ENCODE measurements at regions not wholly inside any gene's neighbourhood (a gene's known extent, or its start where the extent isn't known, plus 50 kb on each side); places are given as distances from the start of the nearest gene placed in this dataset.

DNA sequence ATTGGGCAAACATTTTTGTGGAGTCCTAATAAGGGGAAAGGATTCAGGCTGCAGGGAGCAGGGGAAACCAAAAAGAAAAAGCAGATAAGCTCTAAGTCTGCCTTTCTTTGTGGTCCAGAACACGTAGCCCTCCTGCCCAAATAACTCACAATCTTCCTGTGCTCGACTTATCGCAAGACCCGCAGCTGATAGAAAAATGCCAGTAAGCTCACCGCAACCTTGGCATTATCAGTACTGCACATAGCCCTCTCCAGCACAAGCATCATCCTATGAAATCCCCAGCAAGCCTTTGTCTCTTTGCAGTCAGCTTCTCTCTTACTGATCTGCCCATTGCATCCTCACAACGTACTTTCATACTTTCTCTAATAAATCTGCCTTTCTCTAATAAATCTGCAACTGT, 202.4 kb upstream of the HNRNPA3 start:
- peaks cover 12% of the 10 kb centered on the region for H3K9me3 Mint-ChIP-seq
- TF ChIP-seq, protein P1, sequence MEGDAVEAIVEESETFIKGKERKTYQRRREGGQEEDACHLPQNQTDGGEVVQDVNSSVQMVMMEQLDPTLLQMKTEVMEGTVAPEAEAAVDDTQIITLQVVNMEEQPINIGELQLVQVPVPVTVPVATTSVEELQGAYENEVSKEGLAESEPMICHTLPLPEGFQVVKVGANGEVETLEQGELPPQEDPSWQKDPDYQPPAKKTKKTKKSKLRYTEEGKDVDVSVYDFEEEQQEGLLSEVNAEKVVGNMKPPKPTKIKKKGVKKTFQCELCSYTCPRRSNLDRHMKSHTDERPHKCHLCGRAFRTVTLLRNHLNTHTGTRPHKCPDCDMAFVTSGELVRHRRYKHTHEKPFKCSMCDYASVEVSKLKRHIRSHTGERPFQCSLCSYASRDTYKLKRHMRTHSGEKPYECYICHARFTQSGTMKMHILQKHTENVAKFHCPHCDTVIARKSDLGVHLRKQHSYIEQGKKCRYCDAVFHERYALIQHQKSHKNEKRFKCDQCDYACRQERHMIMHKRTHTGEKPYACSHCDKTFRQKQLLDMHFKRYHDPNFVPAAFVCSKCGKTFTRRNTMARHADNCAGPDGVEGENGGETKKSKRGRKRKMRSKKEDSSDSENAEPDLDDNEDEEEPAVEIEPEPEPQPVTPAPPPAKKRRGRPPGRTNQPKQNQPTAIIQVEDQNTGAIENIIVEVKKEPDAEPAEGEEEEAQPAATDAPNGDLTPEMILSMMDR (IDR thresholded peaks at IDR 0.05), result no peak
- no peak overlapping the region for H3K27ac Mint-ChIP-seq
- H3K4me1 Mint-ChIP-seq (ENCODE audit: low read depth), result no peaks in the 10 kb centered on the region
- H3K36me3 Mint-ChIP-seq (ENCODE audit: low read depth), result no peaks in the 10 kb centered on the region; the same call in 1 of the 2 replicates
- DNase-seq, result no peak
- H3K4me3 Mint-ChIP-seq, result no peak overlapping the region
- H3K27me3 Mint-ChIP-seq (ENCODE audit: insufficient read depth), result no peaks in the 10 kb centered on the region

- no peaks in the 10 kb centered on the region for H3K4me1 Mint-ChIP-seq (ENCODE audit: low read depth)
- TF ChIP-seq, protein P1 (IDR thresholded peaks at IDR 0.05), result no peak
- peaks cover 12% of the 10 kb centered on the region for H3K9me3 Mint-ChIP-seq
- H3K4me3 Mint-ChIP-seq, result no peak overlapping the region
- no peak for DNase-seq
- H3K27ac Mint-ChIP-seq, result no peak overlapping the region
- H3K36me3 Mint-ChIP-seq (ENCODE audit: low read depth), result no peaks in the 10 kb centered on the region; the same call in 1 of the 2 replicates
- no peaks in the 10 kb centered on the region for H3K27me3 Mint-ChIP-seq (ENCODE audit: insufficient read depth)
Observed at GRCh38 chr2:177010861-177011260, 201.7 kb upstream of the HNRNPA3 start.

- no peaks in the 10 kb centered on the region; the same call in 1 of the 2 replicates for H3K27me3 Mint-ChIP-seq (ENCODE audit: insufficient read depth)
- no peak overlapping the region for H3K4me3 Mint-ChIP-seq
Observed at GRCh38 chr2:177014946-177015345, 197.6 kb upstream of the HNRNPA3 start.

GRCh38 chr2:177015356-177015923, 197.2 kb upstream of the HNRNPA3 start:
- Mint-ChIP-seq H3K4me1 (ENCODE audit: low read depth) (no peaks in the 10 kb centered on the region), H3K9me3 (peaks cover 1% of the 10 kb centered on the region), H3K36me3 (ENCODE audit: low read depth) (no peaks in the 10 kb centered on the region), H3K27ac (no peak overlapping the region), H3K27me3 (ENCODE audit: insufficient read depth) (no peaks in the 10 kb centered on the region; the same call in 1 of the 2 replicates), H3K4me3 (no peak overlapping the region)
- no peak for DNase-seq
- TF ChIP-seq, protein P1 (IDR thresholded peaks at IDR 0.05), result no peak

More at GRCh38 chr2:177014946-177015345, 197.6 kb upstream of the HNRNPA3 start:
- Mint-ChIP-seq H3K36me3 (ENCODE audit: low read depth) (no peaks in the 10 kb centered on the region), H3K9me3 (peaks cover 5% of the 10 kb centered on the region), H3K4me1 (ENCODE audit: low read depth) (no peaks in the 10 kb centered on the region), H3K27ac (no peak overlapping the region)
- DNase-seq, result no peak
- TF ChIP-seq, protein P1 (IDR thresholded peaks at IDR 0.05), result no peak

DNA sequence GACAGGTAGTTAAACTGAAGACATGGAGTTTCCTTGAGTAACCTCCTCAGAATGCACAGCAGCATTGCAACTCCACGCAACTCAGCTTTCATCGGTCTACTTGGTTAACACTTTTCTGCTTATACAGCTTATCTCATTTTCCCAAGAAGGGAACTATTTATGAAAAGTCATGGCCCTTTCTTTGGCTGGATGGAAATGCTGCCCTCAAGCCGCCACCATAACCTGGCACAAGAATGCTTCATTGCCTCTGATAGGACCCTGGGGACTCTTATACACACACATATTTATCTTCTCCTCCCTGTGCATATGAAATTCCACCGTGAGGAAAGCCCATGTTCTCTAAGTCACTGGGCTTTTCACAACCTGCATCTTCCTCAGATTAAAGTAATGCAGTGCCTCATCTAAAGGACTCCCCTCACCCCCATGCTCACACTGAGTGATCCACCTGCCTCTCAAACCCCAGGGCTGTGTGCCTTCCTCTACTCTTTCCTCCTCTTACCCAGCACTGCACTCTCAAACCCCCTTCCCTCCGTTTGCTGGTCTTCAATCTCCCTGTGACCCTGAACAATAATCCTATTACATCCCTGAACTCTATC, 192.0 kb upstream of the HNRNPA3 start:
- Mint-ChIP-seq H3K4me1 (ENCODE audit: low read depth) (no peaks in the 10 kb centered on the region), H3K4me3 (no peak overlapping the region), H3K9me3 (no peaks in the 10 kb centered on the region), H3K27ac (no peak overlapping the region), H3K27me3 (ENCODE audit: insufficient read depth) (no peaks in the 10 kb centered on the region; the same call in 1 of the 2 replicates), H3K36me3 (ENCODE audit: low read depth) (no peaks in the 10 kb centered on the region)
- DNase-seq, result no peak
- TF ChIP-seq, protein P1 (IDR thresholded peaks at IDR 0.05), result no peak
